Activated CD8-positive, alpha-beta memory T cell treated with anti-CD3 and anti-CD28 coated beads, Interleukin-2, amount 50 U/mL, for 1 hour (primary cell): ENCODE measurements at regions not wholly inside any gene's neighbourhood (a gene's known extent, or its start where the extent isn't known, plus 50 kb on each side); places are given as distances from the start of the nearest gene placed in this dataset.

Experiments used
- DNase-seq: peaks from one replicate; pipeline ENCODE4 v3.0.0-alpha.2; 2020; ENCODE audit errors: extremely low read depth

- no peak for DNase-seq
These were observed 204.1 kb upstream of the NFE2L3 start for GRCh38 chr7:25947669-25948516.

- no peak for DNase-seq
These were observed 202.1 kb upstream of the NFE2L3 start for GRCh38 chr7:25949736-25950487.

- peak; percentile 55 for DNase-seq
These were observed 201.2 kb upstream of the NFE2L3 start for GRCh38 chr7:25950488-25951413.

GRCh38 chr7:25951414-25952260, 200.4 kb upstream of the NFE2L3 start:
- no peak for DNase-seq

- DNase-seq = no peak
These were observed 199.5 kb upstream of the NFE2L3 start for GRCh38 chr7:25952261-25953057.

GRCh38 chr7:25953859-25954258, 198.1 kb upstream of the NFE2L3 start:
- DNase-seq = no peak

GRCh38 chr7:25954395-25954794, 197.6 kb upstream of the NFE2L3 start:
- DNase-seq = no peak

- no peak for DNase-seq
These were observed 192.7 kb upstream of the NFE2L3 start for GRCh38 chr7:25959168-25959734.

GRCh38 chr7:25963733-25964132, 188.3 kb upstream of the NFE2L3 start:
- DNase-seq = no peak

- DNase-seq = no peak
These were observed 187.5 kb upstream of the NFE2L3 start for GRCh38 chr7:25964483-25964991.

- DNase-seq = no peak
These were observed 186.4 kb upstream of the NFE2L3 start for GRCh38 chr7:25965405-25966123.

GRCh38 chr7:25966469-25966868, 185.5 kb upstream of the NFE2L3 start:
- no peak for DNase-seq

- DNase-seq = no peak
These were observed 184.5 kb upstream of the NFE2L3 start for GRCh38 chr7:25967278-25968204.

- DNase-seq = no peak
These were observed 183.6 kb upstream of the NFE2L3 start for GRCh38 chr7:25968205-25968993.

- no peak for DNase-seq
These were observed 181.6 kb upstream of the NFE2L3 start for GRCh38 chr7:25970356-25970755.

GRCh38 chr7:25970911-25971310, 181.1 kb upstream of the NFE2L3 start:
- no peak for DNase-seq

GRCh38 chr7:25976630-25977029, 175.4 kb upstream of the NFE2L3 start:
- no peak for DNase-seq
